Sigmoid colon (tissue), 6 donors: ENCODE measurements at regions not wholly inside any gene's neighbourhood (a gene's known extent, or its start where the extent isn't known, plus 50 kb on each side); places are given as distances from the start of the nearest gene placed in this dataset.

ENCODE experiments used
- DNase-seq: peaks from one replicate; pipeline ENCODE4 v3.0.0-alpha.2; 2019
- H3K27ac ChIP-seq, 4 donors: fragments of 200-600 bp; sonication (generic); one replicate each; pipeline ENCODE4 v1.5.1; 2016 to 2019; ENCODE audit warnings: mild to moderate bottlenecking in 1 of 4
- H3K27me3 ChIP-seq, 3 donors: fragments of 200-600 bp; sonication (generic); one replicate each; pipeline ENCODE4 v1.5.1; 2019; ENCODE audit warnings: mild to moderate bottlenecking in 1 of 3
- H3K36me3 ChIP-seq, 4 donors: fragments of 200-600 bp; sonication (generic); one replicate each; pipeline ENCODE4 v1.5.1; 2016 to 2019
- H3K4me1 ChIP-seq, 4 donors: fragments of 200-600 bp; sonication (generic); one replicate each; pipeline ENCODE4 v1.5.1; 2017 to 2019
- H3K4me3 ChIP-seq, 4 donors: fragments of 200-600 bp; sonication (generic); one replicate each; pipeline ENCODE4 v1.5.1; 2017 to 2019; ENCODE audit warnings: mild to moderate bottlenecking in 2 of 4, moderate library complexity in 1 of 4
- H3K9me3 ChIP-seq, 4 donors: fragments of 200-600 bp in 3 of 4; sonication (generic) in 3 of 4; one replicate each; pipeline versions ENCODE4 v1.5.1 to v1.6.1; 2013 to 2019
- CTCF ChIP-seq, 4 experiments: fragments of 450-650 bp in 3 of 4; fragments of 200-600 bp in 1 of 4; IDR thresholded peaks; one replicate each; pipeline ENCODE4 v1.5.1; 2016 to 2019; ENCODE audit warnings: antibody characterized with exemption in 4 of 4, mild to moderate bottlenecking in 3 of 4, moderate library complexity in 2 of 4
- EP300 ChIP-seq, 4 donors: sonication (generic); formaldehyde crosslinking; IDR thresholded peaks; one replicate each; pipeline ENCODE4 v1.6.1; 2017; ENCODE audit warnings: antibody characterized with exemption in 4 of 4
- POLR2A ChIP-seq, 2 donors: fragments of 450-650 bp; IDR thresholded peaks; one replicate each; pipeline ENCODE4 v1.6.1; 2016; ENCODE audit warnings: antibody characterized with exemption in 2 of 2, mild to moderate bottlenecking in 2 of 2, moderate library complexity in 2 of 2
- POLR2AphosphoS5 ChIP-seq, 4 donors: sonication (generic); formaldehyde crosslinking; IDR thresholded peaks; one replicate each; pipeline ENCODE4 v1.6.1; 2017; ENCODE audit warnings: antibody characterized with exemption in 4 of 4
- WGBS, 2 donors: extraction: QIAGEN DNeasy Blood & Tissue Kit; methylation state at CpG; one replicate each; pipeline ENCODE4 v1.1.7; 2013; 5-methylcytosine and 5-hydroxymethylcytosine counted together
- intact Hi-C: fragments of 100-400 bp; cut with DNase I; formaldehyde crosslinking; loops from one replicate; pipeline ENCODE4 v1.15.1; 2023
- donor health status: healthy with polysubstance abuse.
- donor health status: healthy.

- 94 to 95% methylated on average over 3 of the region's 3 CpGs for WGBS, 2 donors
- no peak for DNase-seq
- intact Hi-C loops, result no loop called here
Observed at GRCh38 chr10:28902215-28902614, 224.9 kb downstream of the BAMBI start.

GRCh38 chr10:28903063-28903462 lies 225.7 kb downstream of the BAMBI start:
- H3K9me3 ChIP-seq, result no peaks in the 10 kb centered on the region
- H3K4me1 ChIP-seq, result no peaks in the 10 kb centered on the region
- no peak overlapping the region for H3K4me3 ChIP-seq
- DNase-seq, result no peak
- H3K27me3 ChIP-seq, result no peaks in the 10 kb centered on the region
- 40 to 72% methylated on average over 2 of the region's 2 CpGs for WGBS, 2 donors
- intact Hi-C loops, result no loop called here
- no peak overlapping the region for H3K27ac ChIP-seq
- H3K36me3 ChIP-seq, result no peaks in the 10 kb centered on the region
- TF ChIP-seq POLR2A (IDR thresholded peaks at IDR 0.05), result no peak
- TF ChIP-seq EP300 (IDR thresholded peaks at IDR 0.05), result no peak
- TF ChIP-seq CTCF (IDR thresholded peaks at IDR 0.05), result no peak
- no peak for TF ChIP-seq POLR2AphosphoS5 (IDR thresholded peaks at IDR 0.05)

More at GRCh38 chr10:28902215-28902614, 224.9 kb downstream of the BAMBI start:
- no peaks in the 10 kb centered on the region for H3K27me3 ChIP-seq
- TF ChIP-seq CTCF (IDR thresholded peaks at IDR 0.05) (no peak), POLR2A (IDR thresholded peaks at IDR 0.05) (no peak), EP300 (IDR thresholded peaks at IDR 0.05) (no peak)
- H3K4me3 ChIP-seq, result no peak overlapping the region
- H3K27ac ChIP-seq, result no peak overlapping the region
- no peaks in the 10 kb centered on the region for H3K4me1 ChIP-seq
- no peaks in the 10 kb centered on the region for H3K36me3 ChIP-seq
- H3K9me3 ChIP-seq, result no peaks in the 10 kb centered on the region

- DNase-seq, result no peak
- no peaks in the 10 kb centered on the region for H3K36me3 ChIP-seq
- intact Hi-C loops, result no loop called here
- no peaks in the 10 kb centered on the region for H3K9me3 ChIP-seq
- WGBS, 2 donors, result 35 to 71% methylated on average over 6 of the region's 6 CpGs
- H3K27ac ChIP-seq, result no peak overlapping the region
- no peaks in the 10 kb centered on the region for H3K27me3 ChIP-seq
- no peaks in the 10 kb centered on the region for H3K4me1 ChIP-seq
- no peak for TF ChIP-seq POLR2A (IDR thresholded peaks at IDR 0.05)
- no peak for TF ChIP-seq CTCF (IDR thresholded peaks at IDR 0.05)
- no peak for TF ChIP-seq POLR2AphosphoS5 (IDR thresholded peaks at IDR 0.05)
- TF ChIP-seq EP300 (IDR thresholded peaks at IDR 0.05), result no peak
- H3K4me3 ChIP-seq, result no peak overlapping the region
Observed at GRCh38 chr10:28903736-28904135, 226.4 kb downstream of the BAMBI start.

- intact Hi-C loops, result no loop called here
- no peak overlapping the region for H3K27ac ChIP-seq
- 91 to 93% methylated on average over 5 of the region's 5 CpGs for WGBS, 2 donors
Observed at GRCh38 chr10:28905371-28905770, 228.1 kb downstream of the BAMBI start.

More at GRCh38 chr10:28905371-28905770, 228.1 kb downstream of the BAMBI start:
- H3K4me3 ChIP-seq, result no peak overlapping the region
- no peak for DNase-seq
- H3K27me3 ChIP-seq, result no peaks in the 10 kb centered on the region
- no peaks in the 10 kb centered on the region for H3K9me3 ChIP-seq
- TF ChIP-seq EP300 (IDR thresholded peaks at IDR 0.05), result no peak
- TF ChIP-seq CTCF (IDR thresholded peaks at IDR 0.05), result no peak
- no peak for TF ChIP-seq POLR2A (IDR thresholded peaks at IDR 0.05)
- TF ChIP-seq POLR2AphosphoS5 (IDR thresholded peaks at IDR 0.05), result no peak
- H3K4me1 ChIP-seq, result peaks cover 0 to 5% (median 2%) of the 10 kb centered on the region in 4 donors
- H3K36me3 ChIP-seq, result no peaks in the 10 kb centered on the region
